HCT116 (cell line): ENCODE measurements at regions not wholly inside any gene's neighbourhood (a gene's known extent, or its start where the extent isn't known, plus 50 kb on each side); places are given as distances from the start of the nearest gene placed in this dataset.

Experiments
- ATAC-seq: fragments of 200-7000 bp; cut with Tn5 transposase; 2 replicates; pipeline ENCODE4 v1.9.1; 2020; ENCODE audit warnings: mild to moderate bottlenecking, moderate library complexity
- BruUV-seq: library from RNA; stranded (reverse); fragments of 400-500 nt; replicated peaks from 2 replicates; lab custom pipeline; 2021; lab: Mats Ljungman, UMichigan
- CTCF ChIA-PET: fragments of 300-600 bp; sonication (Branson Sonifier 250); formaldehyde crosslinking; loops from one replicate; lab custom pipeline; 2021; ENCODE audit warnings: antibody characterized with exemption; lab: Charles Lee
- POLR2A ChIA-PET: fragments of 300-600, 350-600 bp; sonication (Branson Sonifier 250); formaldehyde crosslinking; loops from one replicate; lab custom pipeline; 2021; ENCODE audit warnings: antibody characterized with exemption; lab: Charles Lee
- RAD21 ChIA-PET, 2 experiments: fragments of 300-600 bp; sonication (Branson Sonifier 250); formaldehyde crosslinking; loops; one replicate each; lab custom pipeline; 2023; ENCODE audit warnings: low total read pairs in 2 of 2; ENCODE audit not compliant: uncharacterized antibody in 2 of 2, unreplicated experiment in 2 of 2, low non-redundant PET in 1 of 2; lab: Charles Lee
- DNase-seq: peaks from one replicate; pipeline ENCODE4 v3.0.0-alpha.2; 2010; ENCODE audit warnings: low read depth, low spot score
- H2AFZ ChIP-seq: fragments of 200-600 bp; shearing (Covaris generic), sonication (generic); 2 replicates; pipeline ENCODE4 v1.6.1; 2017; ENCODE audit warnings: low read depth, mixed run types, mixed read lengths, antibody characterized with exemption, low read length; ENCODE audit not compliant: poor library complexity, severe bottlenecking
- H3K27ac ChIP-seq: 2 replicates; pipeline ENCODE4 v1.5.1; 2012; ENCODE audit warnings: low read depth, low read length
- H3K27me3 ChIP-seq: fragments of 200-600 bp; sonication (generic); 2 replicates; pipeline ENCODE4 v1.6.1; 2016; ENCODE audit warnings: mixed run types, low read length, mixed read lengths; ENCODE audit not compliant: insufficient read depth
- H3K36me3 ChIP-seq, 2 experiments: fragments of 200-500 bp in 1 of 2; fragments of 200-600 bp in 1 of 2; sonication (Bioruptor generic) in 1 of 2; sonication (generic) in 1 of 2; 2 replicates each; pipeline versions ENCODE4 v1.5.1 to v1.6.1; 2014 to 2016; ENCODE audit warnings: low read length in 2 of 2, inconsistent platforms in 1 of 2, mixed read lengths in 1 of 2, mixed run types in 1 of 2; ENCODE audit not compliant: insufficient read depth in 2 of 2, control insufficient read depth in 1 of 2
- H3K4me1 ChIP-seq, 2 experiments: fragments of 200-600 bp in 1 of 2; sonication (generic) in 1 of 2; 2 replicates each; pipeline versions ENCODE4 v1.5.1 to v1.6.1; 2012 to 2017; ENCODE audit warnings: low read length in 2 of 2, inconsistent platforms in 1 of 2, mild to moderate bottlenecking in 1 of 2, mixed read lengths in 1 of 2, mixed run types in 1 of 2, moderate library complexity in 1 of 2; ENCODE audit not compliant: insufficient read depth in 2 of 2, control insufficient read depth in 1 of 2
- H3K4me2 ChIP-seq: fragments of 200-600 bp; sonication (generic); 2 replicates; pipeline ENCODE4 v1.6.1; 2017; ENCODE audit warnings: mixed run types, low read length, mixed read lengths
- H3K4me3 ChIP-seq, 2 experiments: fragments of 200-600 bp in 1 of 2; sonication (generic) in 1 of 2; replicated peaks in 1 of 2; 2 replicates each; pipeline ENCODE4 v1.5.1; 2011 to 2016; ENCODE audit warnings: low read length in 2 of 2, control low read depth in 1 of 2, low read depth in 1 of 2, mild to moderate bottlenecking in 1 of 2, mixed read lengths in 1 of 2, mixed run types in 1 of 2
- H3K79me2 ChIP-seq: fragments of 200-600 bp; sonication (generic); 2 replicates; pipeline ENCODE4 v1.6.1; 2017; ENCODE audit warnings: mild to moderate bottlenecking, mixed run types, low read length, moderate library complexity, mixed read lengths; ENCODE audit not compliant: insufficient read depth
- H3K9ac ChIP-seq: fragments of 200-600 bp; sonication (generic); 2 replicates; pipeline ENCODE4 v1.6.1; 2016; ENCODE audit warnings: low read length, mixed read lengths
- H3K9me2 ChIP-seq: fragments of 200-600 bp; sonication (generic), shearing (Covaris generic); 2 replicates; pipeline ENCODE4 v1.6.1; 2017; ENCODE audit warnings: mixed run types, mild to moderate bottlenecking, moderate library complexity; ENCODE audit not compliant: insufficient read depth
- H3K9me3 ChIP-seq, 2 experiments: fragments of 200-500 bp in 1 of 2; fragments of 200-600 bp in 1 of 2; sonication (Bioruptor generic) in 1 of 2; sonication (generic) in 1 of 2; 2 replicates each; pipeline ENCODE4 v1.6.1; 2014 to 2017; ENCODE audit warnings: low read length in 2 of 2, mixed read lengths in 2 of 2, inconsistent platforms in 1 of 2, low read depth in 1 of 2, mild to moderate bottlenecking in 1 of 2, mixed run types in 1 of 2, moderate library complexity in 1 of 2; ENCODE audit not compliant: control insufficient read depth in 1 of 2, insufficient read depth in 1 of 2
- H4K20me1 ChIP-seq: fragments of 200-600 bp; sonication (generic), shearing (Covaris generic); 2 replicates; pipeline ENCODE4 v1.6.1; 2017; ENCODE audit warnings: mixed run types, mild to moderate bottlenecking, moderate library complexity; ENCODE audit not compliant: insufficient read depth
- ATF3 ChIP-seq: IDR thresholded peaks from 2 replicates; pipeline ENCODE4 v1.6.1; 2012
- CBX3 ChIP-seq: IDR thresholded peaks from 2 replicates; pipeline ENCODE4 v1.6.1; 2012; ENCODE audit warnings: low read depth
- CEBPB ChIP-seq: IDR thresholded peaks from 2 replicates; pipeline ENCODE4 v1.6.1; 2012; ENCODE audit warnings: low read depth
- CTCF ChIP-seq, 3 experiments: fragments of 200-600 bp in 1 of 3; sonication (generic) in 1 of 3; IDR thresholded peaks in 2 of 3; conservative IDR thresholded peaks in 1 of 3; 2 replicates each; pipeline ENCODE4 v1.5.1; 2012 to 2017; ENCODE audit warnings: low read depth in 2 of 3, low read length in 2 of 3, antibody characterized with exemption in 1 of 3, borderline replicate concordance in 1 of 3, control low read depth in 1 of 3, mild to moderate bottlenecking in 1 of 3, mixed read lengths in 1 of 3, mixed run types in 1 of 3, moderate library complexity in 1 of 3; ENCODE audit not compliant: insufficient read depth in 1 of 3
- EGR1 ChIP-seq: IDR thresholded peaks from 2 replicates; pipeline ENCODE4 v1.6.1; 2012; ENCODE audit warnings: low read depth
- EZH2 ChIP-seq: fragments of 200-600 bp; sonication (generic); IDR thresholded peaks from 2 replicates; pipeline ENCODE4 v1.6.1; 2017; ENCODE audit warnings: antibody characterized with exemption, mixed run types
- FOSL1 ChIP-seq: IDR thresholded peaks from 2 replicates; pipeline ENCODE4 v1.6.1; 2012; ENCODE audit warnings: low read depth
- MAX ChIP-seq: IDR thresholded peaks from 2 replicates; pipeline ENCODE4 v1.6.1; 2012
- POLR2AphosphoS5 ChIP-seq: IDR thresholded peaks from 2 replicates; pipeline ENCODE4 v1.6.1; 2011; ENCODE audit warnings: mild to moderate bottlenecking, low read depth, low read length, moderate library complexity
- REST ChIP-seq: IDR thresholded peaks from 2 replicates; pipeline ENCODE4 v1.6.1; 2012; ENCODE audit warnings: low read depth
- SIN3A ChIP-seq: IDR thresholded peaks from 2 replicates; pipeline ENCODE4 v1.6.1; 2012; ENCODE audit warnings: low read depth
- SP1 ChIP-seq: IDR thresholded peaks from 2 replicates; pipeline ENCODE4 v1.6.1; 2012; ENCODE audit warnings: low read depth
- SRF ChIP-seq: IDR thresholded peaks from 2 replicates; pipeline ENCODE4 v1.6.1; 2012; ENCODE audit warnings: low read depth
- YY1 ChIP-seq: IDR thresholded peaks from 2 replicates; pipeline ENCODE4 v1.6.1; 2011; ENCODE audit warnings: low read length, low read depth, moderate library complexity, mild to moderate bottlenecking; ENCODE audit not compliant: insufficient replicate concordance; ENCODE audit errors: extremely low read depth
- ZBTB33 ChIP-seq: IDR thresholded peaks from 2 replicates; pipeline ENCODE4 v1.6.1; 2011; ENCODE audit warnings: mild to moderate bottlenecking, low read length, moderate library complexity; ENCODE audit not compliant: insufficient replicate concordance; ENCODE audit errors: extremely low read depth
- ZFX ChIP-seq: fragments of 450-650 bp; IDR thresholded peaks from 2 replicates; pipeline ENCODE4 v1.6.1; 2017
- ZNF274 ChIP-seq: fragments of 200-500 bp; sonication (Bioruptor generic); IDR thresholded peaks from 2 replicates; pipeline ENCODE4 v1.6.1; 2014; ENCODE audit warnings: mild to moderate bottlenecking, low read depth, low read length, inconsistent platforms
- intact Hi-C: fragments of 100-400 bp; cut with micrococcal nuclease; formaldehyde crosslinking; loops from 2 replicates; pipeline ENCODE4 v1.10.0; 2022

- DNase-seq (no peak), ATAC-seq (no peak)
- Histone ChIP-seq H4K20me1 (no peaks in the 10 kb centered on the region), H3K79me2 (no peaks in the 10 kb centered on the region), H2AFZ (no peak overlapping the region), H3K9me2 (no peaks in the 10 kb centered on the region), H3K36me3 (no peaks in the 10 kb centered on the region), H3K4me1 (peaks cover 28 to 37% of the 10 kb centered on the region in 2 experiments), H3K27me3 (peaks cover 4% of the 10 kb centered on the region; the same call in 1 of the 2 replicates), H3K4me2 (no peak overlapping the region), H3K4me3 (no peak overlapping the region), H3K27ac (no peak overlapping the region), H3K9ac (no peak overlapping the region), H3K9me3 (no peaks in the 10 kb centered on the region)
- intact Hi-C loops = no loop called here
- ChIA-PET CTCF (no interaction called here), POLR2A (no interaction called here), RAD21 (no interaction called here)
- TF ChIP-seq CEBPB = no peak
- TF ChIP-seq ZFX = no peak
- TF ChIP-seq CTCF (IDR thresholded peaks at IDR 0.05 in 2 of 3, conservative IDR thresholded peaks at IDR 0.05 in 1 of 3; ENCODE audit: borderline replicate concordance in 1 of 3, insufficient read depth in 1 of 3, low read depth in 2 of 3, low read length in 2 of 3) = no peak
- no peak for TF ChIP-seq SRF
- no peak for TF ChIP-seq POLR2AphosphoS5
- TF ChIP-seq EGR1 = no peak
- no peak for TF ChIP-seq MAX
- no peak for TF ChIP-seq YY1
- TF ChIP-seq ZNF274 = no peak
- no peak for TF ChIP-seq EZH2
- no peak for TF ChIP-seq REST
- TF ChIP-seq SP1 = no peak
- no peak for TF ChIP-seq SIN3A
- TF ChIP-seq ZBTB33 = no peak
- no peak for TF ChIP-seq FOSL1
- TF ChIP-seq ATF3 = no peak
- no peak for TF ChIP-seq CBX3
- BruUV-seq = no TSS peak
Measured at GRCh38 chr1:96364576-96364975, 357.0 kb upstream of the PTBP2 start.
